Medulla oblongata (tissue), 1 donor: ENCODE measurements at regions not wholly inside any gene's neighbourhood (a gene's known extent, or its start where the extent isn't known, plus 50 kb on each side); places are given as distances from the start of the nearest gene placed in this dataset.

Source experiments
- DNase-seq: peaks from one replicate; pipeline ENCODE4 v3.0.0-alpha.2; 2015; ENCODE audit errors: extremely low spot score

- no peak for DNase-seq
These were observed 421.7 kb downstream of the ADRA2A start for GRCh38 chr10:111498560-111498959.

GRCh38 chr10:111504376-111504775 lies 427.5 kb downstream of the ADRA2A start:
- no peak for DNase-seq

GRCh38 chr10:111506266-111507034 lies 429.6 kb downstream of the ADRA2A start:
- DNase-seq: no peak

GRCh38 chr10:111511751-111512150 lies 434.9 kb downstream of the ADRA2A start:
- DNase-seq: no peak

- no peak for DNase-seq
These were observed 438.4 kb downstream of the ADRA2A start for GRCh38 chr10:111515264-111515663.

- no peak for DNase-seq
These were observed 438.9 kb downstream of the ADRA2A start for GRCh38 chr10:111515706-111516105.

GRCh38 chr10:111516144-111516543 lies 439.3 kb downstream of the ADRA2A start:
- DNase-seq: no peak

GRCh38 chr10:111522141-111522540 lies 445.3 kb downstream of the ADRA2A start:
- DNase-seq: peak; percentile 4

GRCh38 chr10:111522551-111522950 lies 445.7 kb downstream of the ADRA2A start:
- DNase-seq: peak; percentile 5

GRCh38 chr10:111523016-111523415 lies 446.2 kb downstream of the ADRA2A start:
- DNase-seq: no peak

GRCh38 chr10:111524134-111524533 lies 447.3 kb downstream of the ADRA2A start:
- DNase-seq: no peak

- no peak for DNase-seq
These were observed 448.9 kb downstream of the ADRA2A start for GRCh38 chr10:111525696-111526095.

- no peak for DNase-seq
These were observed 454.9 kb downstream of the ADRA2A start for GRCh38 chr10:111531690-111532089.

GRCh38 chr10:111532139-111532538 lies 455.3 kb downstream of the ADRA2A start:
- no peak for DNase-seq

- DNase-seq: no peak
These were observed 462.4 kb downstream of the ADRA2A start for GRCh38 chr10:111539246-111539645.

- no peak for DNase-seq
These were observed 467.0 kb downstream of the ADRA2A start for GRCh38 chr10:111543854-111544253.

GRCh38 chr10:111545861-111546605 lies 469.2 kb downstream of the ADRA2A start:
- no peak for DNase-seq

GRCh38 chr10:111548084-111548726 lies 471.4 kb downstream of the ADRA2A start:
- no peak for DNase-seq

GRCh38 chr10:111551001-111551400 lies 474.2 kb downstream of the ADRA2A start:
- no peak for DNase-seq

GRCh38 chr10:111556666-111557065 lies 479.8 kb downstream of the ADRA2A start:
- no peak for DNase-seq

- DNase-seq: no peak
These were observed 481.4 kb downstream of the ADRA2A start for GRCh38 chr10:111558211-111558610.

GRCh38 chr10:111560027-111560426 lies 483.2 kb downstream of the ADRA2A start:
- DNase-seq: no peak

- DNase-seq: no peak
These were observed 484.3 kb downstream of the ADRA2A start for GRCh38 chr10:111561124-111561523.
